ENCODE measurements at regions not wholly inside any gene's neighbourhood (a gene's known extent, or its start where the extent isn't known, plus 50 kb on each side); places are given as distances from the start of the nearest gene placed in this dataset.
A peak's percentile ranks its signal among the peaks of the same experiment; 100 is the strongest.

DNA sequence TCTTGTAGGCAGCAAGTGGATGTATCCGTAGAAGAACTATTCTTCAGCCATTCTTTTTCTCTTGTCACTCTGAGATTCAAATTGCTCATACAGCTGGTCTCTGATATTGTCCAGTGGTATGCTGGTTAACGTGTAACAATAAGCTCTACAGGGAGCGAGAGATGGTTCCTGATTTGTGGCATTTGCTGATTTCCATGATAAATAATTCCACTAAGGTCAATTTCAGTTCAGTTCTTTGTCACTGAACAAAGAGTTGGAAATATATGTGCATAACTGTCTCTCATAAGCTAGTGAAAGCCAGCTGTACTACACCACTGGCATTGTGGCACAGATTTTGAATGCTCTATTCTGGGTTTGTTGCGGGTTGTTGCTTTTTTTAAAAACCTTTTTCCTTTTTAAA, 131.7 kb downstream of the MTHFS start:
- TF ChIP-seq, protein P1, sequence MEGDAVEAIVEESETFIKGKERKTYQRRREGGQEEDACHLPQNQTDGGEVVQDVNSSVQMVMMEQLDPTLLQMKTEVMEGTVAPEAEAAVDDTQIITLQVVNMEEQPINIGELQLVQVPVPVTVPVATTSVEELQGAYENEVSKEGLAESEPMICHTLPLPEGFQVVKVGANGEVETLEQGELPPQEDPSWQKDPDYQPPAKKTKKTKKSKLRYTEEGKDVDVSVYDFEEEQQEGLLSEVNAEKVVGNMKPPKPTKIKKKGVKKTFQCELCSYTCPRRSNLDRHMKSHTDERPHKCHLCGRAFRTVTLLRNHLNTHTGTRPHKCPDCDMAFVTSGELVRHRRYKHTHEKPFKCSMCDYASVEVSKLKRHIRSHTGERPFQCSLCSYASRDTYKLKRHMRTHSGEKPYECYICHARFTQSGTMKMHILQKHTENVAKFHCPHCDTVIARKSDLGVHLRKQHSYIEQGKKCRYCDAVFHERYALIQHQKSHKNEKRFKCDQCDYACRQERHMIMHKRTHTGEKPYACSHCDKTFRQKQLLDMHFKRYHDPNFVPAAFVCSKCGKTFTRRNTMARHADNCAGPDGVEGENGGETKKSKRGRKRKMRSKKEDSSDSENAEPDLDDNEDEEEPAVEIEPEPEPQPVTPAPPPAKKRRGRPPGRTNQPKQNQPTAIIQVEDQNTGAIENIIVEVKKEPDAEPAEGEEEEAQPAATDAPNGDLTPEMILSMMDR (conservative IDR thresholded peaks at IDR 0.05 in 1 of 2, IDR thresholded peaks at IDR 0.05 in 1 of 2; ENCODE audit: low read depth in 1 of 2, low read length in 2 of 2), result no peak
- no peak for TF ChIP-seq EZH2 (IDR thresholded peaks at IDR 0.05; ENCODE audit: low read length, missing control alignments)

DNA sequence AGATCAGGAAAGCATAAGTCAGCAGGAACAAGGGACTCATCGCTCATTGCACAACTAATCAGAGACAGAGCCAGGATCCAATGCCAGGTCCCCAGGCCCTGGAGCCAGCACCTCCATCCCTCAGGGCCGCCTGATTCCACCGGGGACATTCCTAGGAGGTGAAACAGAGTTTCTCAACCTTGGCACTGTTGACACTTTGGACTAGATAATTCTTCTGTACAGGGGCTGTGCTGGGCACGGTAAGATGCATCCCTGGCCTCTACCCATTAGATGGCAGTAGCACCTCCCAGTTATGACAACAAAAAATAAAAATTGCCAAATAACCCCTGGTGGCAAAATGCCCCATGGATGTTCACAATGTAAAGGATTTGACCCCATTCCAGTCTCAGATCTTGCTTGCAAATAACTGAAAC, 127.7 kb downstream of the MTHFS start:
- Histone ChIP-seq H3K9me3 (ENCODE audit: control insufficient read depth, insufficient read depth, low read depth, low read length) (no peaks in the 10 kb centered on the region), H3K4me2 (ENCODE audit: extremely low read depth, insufficient read depth, low read length) (no peak overlapping the region), H3K36me3 (ENCODE audit: control insufficient read depth, insufficient read depth, low read length) (no peaks in the 10 kb centered on the region), H2AFZ (ENCODE audit: low read length) (no peak overlapping the region), H3K27me3 (ENCODE audit: control insufficient read depth, insufficient read depth, low read length) (no peaks in the 10 kb centered on the region), H3K4me1 (ENCODE audit: control insufficient read depth, extremely low read depth, insufficient read depth, low read length) (no peaks in the 10 kb centered on the region), H3K27ac (ENCODE audit: insufficient read depth, low read length) (no peak overlapping the region), H3K9ac (ENCODE audit: insufficient read depth, low read length) (no peak overlapping the region), H3K4me3 (replicated peaks in 1 of 4; ENCODE audit: control extremely low read depth in 1 of 4, insufficient read depth in 1 of 4, low read depth in 3 of 4, low read length in 4 of 4) (no peak overlapping the region), H4K20me1 (ENCODE audit: control insufficient read depth, extremely low read depth, insufficient read depth, low read length) (no peaks in the 10 kb centered on the region), H3K79me2 (ENCODE audit: control insufficient read depth, insufficient read depth, low read length) (no peaks in the 10 kb centered on the region)
- TF ChIP-seq EZH2 (IDR thresholded peaks at IDR 0.05; ENCODE audit: low read length, missing control alignments), result no peak
- TF ChIP-seq, protein P1 (conservative IDR thresholded peaks at IDR 0.05 in 1 of 2, IDR thresholded peaks at IDR 0.05 in 1 of 2; ENCODE audit: low read depth in 1 of 2, low read length in 2 of 2), result peak; percentile 13 to 18
- peak in 1 of 2 donors; percentile 3 for DNase-seq (ENCODE audit: low read depth in 2 of 2)

More for the DNA sequence above, 131.7 kb downstream of the MTHFS start:
- H3K79me2 ChIP-seq (ENCODE audit: control insufficient read depth, insufficient read depth, low read length), result no peaks in the 10 kb centered on the region
- H3K27ac ChIP-seq (ENCODE audit: insufficient read depth, low read length), result no peak overlapping the region
- DNase-seq (ENCODE audit: low read depth in 2 of 2), result peak in 1 of 2 donors; percentile 6
- H2AFZ ChIP-seq (ENCODE audit: low read length), result no peak overlapping the region
- no peak overlapping the region for H3K4me3 ChIP-seq (replicated peaks in 1 of 4; ENCODE audit: control extremely low read depth in 1 of 4, insufficient read depth in 1 of 4, low read depth in 3 of 4, low read length in 4 of 4)
- H3K4me2 ChIP-seq (ENCODE audit: extremely low read depth, insufficient read depth, low read length), result no peak overlapping the region
- H3K27me3 ChIP-seq (ENCODE audit: control insufficient read depth, insufficient read depth, low read length), result no peaks in the 10 kb centered on the region
- H3K36me3 ChIP-seq (ENCODE audit: control insufficient read depth, insufficient read depth, low read length), result no peaks in the 10 kb centered on the region
- H3K9me3 ChIP-seq (ENCODE audit: control insufficient read depth, insufficient read depth, low read depth, low read length), result no peaks in the 10 kb centered on the region
- H3K9ac ChIP-seq (ENCODE audit: insufficient read depth, low read length), result no peak overlapping the region
- H4K20me1 ChIP-seq (ENCODE audit: control insufficient read depth, extremely low read depth, insufficient read depth, low read length), result no peaks in the 10 kb centered on the region
- no peaks in the 10 kb centered on the region for H3K4me1 ChIP-seq (ENCODE audit: control insufficient read depth, extremely low read depth, insufficient read depth, low read length)

DNA sequence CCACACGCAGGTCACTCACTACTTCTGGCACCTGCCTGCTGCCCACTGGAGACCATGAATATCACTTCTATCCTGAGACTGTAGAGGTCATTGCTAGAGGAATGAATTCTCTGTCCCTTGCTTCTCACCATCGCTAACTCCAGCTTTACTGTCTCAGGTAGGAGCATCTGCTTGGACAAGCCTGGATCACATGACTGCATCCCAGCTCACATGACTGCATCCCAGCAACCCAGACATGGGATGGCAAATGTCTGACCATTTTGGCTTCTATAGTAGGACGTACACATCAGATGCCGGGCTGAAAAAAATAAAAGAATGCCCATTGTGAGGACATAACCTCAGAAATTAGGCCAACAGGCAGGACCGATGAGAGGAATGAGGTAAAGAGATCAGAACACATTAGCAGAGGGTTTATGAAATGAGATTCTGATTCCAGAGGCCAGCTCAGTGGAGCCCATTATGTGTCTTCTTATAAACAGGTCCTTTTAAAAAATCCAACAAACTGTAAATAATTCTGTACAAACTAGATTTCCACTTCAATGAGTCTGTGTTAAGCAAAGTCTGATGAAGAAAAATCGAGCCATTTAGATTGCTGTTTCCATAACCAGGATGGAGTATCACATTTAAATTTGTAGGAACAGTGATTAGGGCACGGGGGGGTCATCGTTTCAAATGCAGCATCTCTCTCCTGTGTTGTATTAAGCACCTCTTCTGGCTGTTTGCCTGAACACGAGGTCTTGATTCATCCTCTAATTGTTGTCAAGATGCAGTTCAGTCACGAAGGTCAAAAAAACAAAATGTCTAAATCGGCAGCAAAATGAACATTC, 126.7 kb downstream of the MTHFS start:
- H2AFZ ChIP-seq (ENCODE audit: low read length), result no peak overlapping the region
- H3K27ac ChIP-seq (ENCODE audit: insufficient read depth, low read length), result no peak overlapping the region
- no peaks in the 10 kb centered on the region for H3K27me3 ChIP-seq (ENCODE audit: control insufficient read depth, insufficient read depth, low read length)
- no peaks in the 10 kb centered on the region for H3K36me3 ChIP-seq (ENCODE audit: control insufficient read depth, insufficient read depth, low read length)
- no peak for DNase-seq (ENCODE audit: low read depth in 2 of 2)
- no peaks in the 10 kb centered on the region for H3K9me3 ChIP-seq (ENCODE audit: control insufficient read depth, insufficient read depth, low read depth, low read length)
- no peaks in the 10 kb centered on the region for H4K20me1 ChIP-seq (ENCODE audit: control insufficient read depth, extremely low read depth, insufficient read depth, low read length)
- H3K4me2 ChIP-seq (ENCODE audit: extremely low read depth, insufficient read depth, low read length), result no peak overlapping the region
- no peaks in the 10 kb centered on the region for H3K4me1 ChIP-seq (ENCODE audit: control insufficient read depth, extremely low read depth, insufficient read depth, low read length)
- no peak overlapping the region for H3K9ac ChIP-seq (ENCODE audit: insufficient read depth, low read length)
- no peaks in the 10 kb centered on the region for H3K79me2 ChIP-seq (ENCODE audit: control insufficient read depth, insufficient read depth, low read length)
- TF ChIP-seq, protein P1 (conservative IDR thresholded peaks at IDR 0.05 in 1 of 2, IDR thresholded peaks at IDR 0.05 in 1 of 2; ENCODE audit: low read depth in 1 of 2, low read length in 2 of 2), result no peak
- no peak for TF ChIP-seq EZH2 (IDR thresholded peaks at IDR 0.05; ENCODE audit: low read length, missing control alignments)
- no peak overlapping the region for H3K4me3 ChIP-seq (replicated peaks in 1 of 4; ENCODE audit: control extremely low read depth in 1 of 4, insufficient read depth in 1 of 4, low read depth in 3 of 4, low read length in 4 of 4)
